H1 (cell line): ENCODE measurements at regions not wholly inside any gene's neighbourhood (a gene's known extent, or its start where the extent isn't known, plus 50 kb on each side); places are given as distances from the start of the nearest gene placed in this dataset.

Experiments used
- ATF3 ChIP-seq: IDR thresholded peaks from 2 replicates; pipeline ENCODE4 v1.6.1; 2011; ENCODE audit warnings: low read depth, mild to moderate bottlenecking, low read length; ENCODE audit not compliant: insufficient read depth
- CHD7 ChIP-seq: fragments of 300-600 bp; sonication (generic); IDR thresholded peaks from 2 replicates; pipeline ENCODE4 v1.7.1; 2012; ENCODE audit warnings: low read length, moderate library complexity, mild to moderate bottlenecking, inconsistent platforms; ENCODE audit not compliant: insufficient replicate concordance
- FOSL1 ChIP-seq: IDR thresholded peaks from 2 replicates; pipeline ENCODE4 v1.6.1; 2011; ENCODE audit warnings: mild to moderate bottlenecking, low read depth, low read length, moderate library complexity; ENCODE audit not compliant: insufficient read depth
- KDM4A ChIP-seq: IDR thresholded peaks from one replicate; pipeline ENCODE4 v1.7.1; 2012; ENCODE audit warnings: low read depth, mild to moderate bottlenecking, moderate library complexity, low read length, inconsistent platforms; ENCODE audit not compliant: severe bottlenecking
- POU5F1 ChIP-seq: IDR thresholded peaks from 2 replicates; pipeline ENCODE4 v1.6.1; 2011; ENCODE audit warnings: low read depth, mild to moderate bottlenecking, low read length, moderate library complexity
- RAD21 ChIP-seq, 2 experiments: IDR thresholded peaks in 1 of 2; conservative IDR thresholded peaks in 1 of 2; 2 replicates each; pipeline ENCODE4 v1.6.1; 2011; ENCODE audit warnings: low read depth in 2 of 2, low read length in 2 of 2, improper control_type of control experiment in 1 of 2, inconsistent platforms in 1 of 2, mild to moderate bottlenecking in 1 of 2, moderate library complexity in 1 of 2
- RNF2 ChIP-seq: fragments of 200-900, 300-1000 bp; sonication (generic); IDR thresholded peaks from 2 replicates; pipeline ENCODE4 v1.7.1; 2016; ENCODE audit warnings: borderline replicate concordance, low read depth, mild to moderate bottlenecking, antibody characterized with exemption, low read length; ENCODE audit not compliant: poor library complexity, severe bottlenecking; ENCODE audit errors: missing control alignments
- SIX5 ChIP-seq: IDR thresholded peaks from 2 replicates; pipeline ENCODE4 v1.6.1; 2011; ENCODE audit warnings: mild to moderate bottlenecking, low read depth, low read length
- SP1 ChIP-seq: IDR thresholded peaks from 2 replicates; pipeline ENCODE4 v1.6.1; 2011; ENCODE audit warnings: low read depth, low read length
- TEAD4 ChIP-seq: IDR thresholded peaks from 2 replicates; pipeline ENCODE4 v1.6.1; 2012; ENCODE audit warnings: low read depth, low read length, inconsistent platforms, mixed read lengths
- YY1 ChIP-seq: IDR thresholded peaks from 2 replicates; pipeline ENCODE4 v1.6.1; 2011; ENCODE audit warnings: low read depth, mild to moderate bottlenecking, low read length

- TF ChIP-seq CHD7 = no peak
- no peak for TF ChIP-seq KDM4A
- no peak for TF ChIP-seq SP1
- no peak for TF ChIP-seq ATF3
- TF ChIP-seq FOSL1 = no peak
- no peak for TF ChIP-seq POU5F1
- TF ChIP-seq RAD21 (IDR thresholded peaks at IDR 0.05 in 1 of 2, conservative IDR thresholded peaks at IDR 0.05 in 1 of 2; ENCODE audit: low read depth in 2 of 2, low read length in 2 of 2) = no peak; a peak in 1 of 4 replicates
- no peak for TF ChIP-seq SIX5
- peak; percentile 53; the same call in 1 of the 2 replicates for TF ChIP-seq YY1
- TF ChIP-seq RNF2 = no peak
- TF ChIP-seq TEAD4 = peak; percentile 76
Measured at GRCh38 chr14:62187265-62187664, 425.0 kb downstream of the SNAPC1 start (continued).
